HEK293T (cell line): ENCODE measurements at regions not wholly inside any gene's neighbourhood (a gene's known extent, or its start where the extent isn't known, plus 50 kb on each side); places are given as distances from the start of the nearest gene placed in this dataset.

Experiments
- ARNT ChIP-seq: fragments of 450-650 bp; IDR thresholded peaks from 2 replicates; pipeline ENCODE4 v1.6.1; 2017; ENCODE audit warnings: mild to moderate bottlenecking
- BHLHE40 ChIP-seq: fragments of 450-650 bp; IDR thresholded peaks from 2 replicates; pipeline ENCODE4 v1.6.1; 2016; ENCODE audit warnings: mild to moderate bottlenecking, moderate library complexity, borderline replicate concordance
- FOXA1 ChIP-seq: fragments of 450-650 bp; IDR thresholded peaks from 2 replicates; pipeline ENCODE4 v1.6.1; 2016; ENCODE audit warnings: mild to moderate bottlenecking
- FOXK2 ChIP-seq: fragments of 450-650 bp; IDR thresholded peaks from 2 replicates; pipeline ENCODE4 v1.6.1; 2016; ENCODE audit warnings: mild to moderate bottlenecking
- HDGF ChIP-seq: fragments of 450-650 bp; IDR thresholded peaks from 2 replicates; pipeline ENCODE4 v1.6.1; 2017; ENCODE audit warnings: antibody characterized with exemption, borderline replicate concordance
- TARDBP ChIP-seq: fragments of 450-650 bp; IDR thresholded peaks from 2 replicates; pipeline ENCODE4 v1.6.1; 2016
- TF ChIP-seq, protein P1 (sequence below): fragments of 450-650 bp; IDR thresholded peaks from 2 replicates; pipeline ENCODE4 v1.6.1; 2016

GRCh38 chr18:30288662-30289414 lies 753.7 kb downstream of the DSC3 start:
- TF ChIP-seq BHLHE40: no peak
- TF ChIP-seq, protein P1, sequence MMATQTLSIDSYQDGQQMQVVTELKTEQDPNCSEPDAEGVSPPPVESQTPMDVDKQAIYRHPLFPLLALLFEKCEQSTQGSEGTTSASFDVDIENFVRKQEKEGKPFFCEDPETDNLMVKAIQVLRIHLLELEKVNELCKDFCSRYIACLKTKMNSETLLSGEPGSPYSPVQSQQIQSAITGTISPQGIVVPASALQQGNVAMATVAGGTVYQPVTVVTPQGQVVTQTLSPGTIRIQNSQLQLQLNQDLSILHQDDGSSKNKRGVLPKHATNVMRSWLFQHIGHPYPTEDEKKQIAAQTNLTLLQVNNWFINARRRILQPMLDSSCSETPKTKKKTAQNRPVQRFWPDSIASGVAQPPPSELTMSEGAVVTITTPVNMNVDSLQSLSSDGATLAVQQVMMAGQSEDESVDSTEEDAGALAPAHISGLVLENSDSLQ: no peak
- no peak for TF ChIP-seq TARDBP
- TF ChIP-seq FOXK2: no peak
- TF ChIP-seq ARNT: no peak
- TF ChIP-seq FOXA1: no peak
- no peak for TF ChIP-seq HDGF
